Activated CD4-positive, alpha-beta T cell treated with anti-CD3 and anti-CD28 coated beads, Interleukin-2, amount 10 ng/mL, durations not matched to agents 7 days and 5 days (primary cell): ENCODE measurements at regions not wholly inside any gene's neighbourhood (a gene's known extent, or its start where the extent isn't known, plus 50 kb on each side); places are given as distances from the start of the nearest gene placed in this dataset.

Experiments
- CTCF ChIA-PET: fragments of 350-600 bp; sonication (Branson Sonifier 250); formaldehyde crosslinking; loops from one replicate; lab custom pipeline; 2021; ENCODE audit warnings: antibody characterized with exemption; lab: Charles Lee
- POLR2A ChIA-PET: fragments of 350-600 bp; sonication (Branson Sonifier 250); formaldehyde crosslinking; loops from one replicate; lab custom pipeline; 2021; ENCODE audit warnings: antibody characterized with exemption; lab: Charles Lee
- DNase-seq: peaks from one replicate; pipeline ENCODE4 v3.0.0-alpha.2; 2020
- H3K27ac Mint-ChIP-seq: one replicate; pipeline ENCODE4 v1.8.0; 2021; ENCODE audit warnings: mild to moderate bottlenecking, moderate library complexity, mixed read lengths
- H3K27me3 Mint-ChIP-seq: one replicate; pipeline ENCODE4 v1.8.0; 2021; ENCODE audit warnings: mixed read lengths
- H3K36me3 Mint-ChIP-seq: one replicate; pipeline ENCODE4 v1.8.0; 2021; ENCODE audit warnings: low read depth, mixed read lengths
- H3K4me1 Mint-ChIP-seq: one replicate; pipeline ENCODE4 v1.8.0; 2021; ENCODE audit warnings: mixed read lengths
- H3K4me3 Mint-ChIP-seq: one replicate; pipeline ENCODE4 v1.8.0; 2021; ENCODE audit warnings: mild to moderate bottlenecking, moderate library complexity, mixed read lengths
- H3K9me3 Mint-ChIP-seq: one replicate; pipeline ENCODE4 v1.8.0; 2021; ENCODE audit warnings: mixed read lengths

GRCh38 chr1:99580451-99580850 lies 65.5 kb upstream of the PALMD start:
- ChIA-PET POLR2A (no interaction called here), CTCF (interaction anchor here (1.3 kb wide), 1 partner anchor 11 kb away, joined by 4 read pairs; no protein-coding TSS in a partner anchor)
- H3K36me3 Mint-ChIP-seq, result no peaks in the 10 kb centered on the region
- H3K4me3 Mint-ChIP-seq, result no peak overlapping the region
- no peak for DNase-seq
- H3K4me1 Mint-ChIP-seq, result no peaks in the 10 kb centered on the region
- H3K27me3 Mint-ChIP-seq, result peaks cover 4% of the 10 kb centered on the region
- H3K9me3 Mint-ChIP-seq, result no peaks in the 10 kb centered on the region
- H3K27ac Mint-ChIP-seq, result no peak overlapping the region

- H3K27ac Mint-ChIP-seq, result no peak overlapping the region
- H3K9me3 Mint-ChIP-seq, result no peaks in the 10 kb centered on the region
- no peaks in the 10 kb centered on the region for H3K4me1 Mint-ChIP-seq
- H3K36me3 Mint-ChIP-seq, result no peaks in the 10 kb centered on the region
- no peak overlapping the region for H3K4me3 Mint-ChIP-seq
- no peak for DNase-seq
- ChIA-PET CTCF (no interaction called here), POLR2A (no interaction called here)
- H3K27me3 Mint-ChIP-seq, result peaks cover 4% of the 10 kb centered on the region
Observed at GRCh38 chr1:99587008-99587407, 58.9 kb upstream of the PALMD start.

GRCh38 chr1:99589186-99589636 lies 56.7 kb upstream of the PALMD start:
- Mint-ChIP-seq H3K27me3 (peaks cover 10% of the 10 kb centered on the region), H3K27ac (no peak overlapping the region), H3K9me3 (no peaks in the 10 kb centered on the region), H3K36me3 (no peaks in the 10 kb centered on the region), H3K4me1 (no peaks in the 10 kb centered on the region), H3K4me3 (no peak overlapping the region)
- ChIA-PET POLR2A (no interaction called here), CTCF (no interaction called here)
- no peak for DNase-seq

- peaks cover 13% of the 10 kb centered on the region for H3K27me3 Mint-ChIP-seq
- H3K4me1 Mint-ChIP-seq, result no peaks in the 10 kb centered on the region
- no peak overlapping the region for H3K27ac Mint-ChIP-seq
- CTCF ChIA-PET, result interaction anchor here (0.5 kb wide), 1 partner anchor 12 kb away, joined by 3 read pairs; no protein-coding TSS in a partner anchor
- H3K4me3 Mint-ChIP-seq, result no peak overlapping the region
- POLR2A ChIA-PET, result no interaction called here
- no peaks in the 10 kb centered on the region for H3K9me3 Mint-ChIP-seq
- no peak for DNase-seq
- no peaks in the 10 kb centered on the region for H3K36me3 Mint-ChIP-seq
Observed at GRCh38 chr1:99590578-99591209, 55.2 kb upstream of the PALMD start.

GRCh38 chr1:99591886-99592285 lies 54.0 kb upstream of the PALMD start:
- Mint-ChIP-seq H3K4me1 (no peaks in the 10 kb centered on the region), H3K27me3 (peaks cover 13% of the 10 kb centered on the region), H3K4me3 (no peak overlapping the region), H3K36me3 (no peaks in the 10 kb centered on the region), H3K27ac (no peak overlapping the region), H3K9me3 (no peaks in the 10 kb centered on the region)
- DNase-seq, result no peak
- CTCF ChIA-PET, result no interaction called here
- POLR2A ChIA-PET, result no interaction called here

- no peaks in the 10 kb centered on the region for H3K4me1 Mint-ChIP-seq
- ChIA-PET CTCF (no interaction called here), POLR2A (no interaction called here)
- H3K27me3 Mint-ChIP-seq, result peaks cover 10% of the 10 kb centered on the region
- H3K4me3 Mint-ChIP-seq, result no peak overlapping the region
- no peak overlapping the region for H3K27ac Mint-ChIP-seq
- H3K36me3 Mint-ChIP-seq, result no peaks in the 10 kb centered on the region
- no peak for DNase-seq
- H3K9me3 Mint-ChIP-seq, result no peaks in the 10 kb centered on the region
Observed at GRCh38 chr1:99594205-99594604, 51.7 kb upstream of the PALMD start.

- Mint-ChIP-seq H3K4me1 (no peaks in the 10 kb centered on the region), H3K4me3 (no peak overlapping the region), H3K27ac (no peak overlapping the region), H3K9me3 (no peaks in the 10 kb centered on the region), H3K36me3 (no peaks in the 10 kb centered on the region), H3K27me3 (peaks cover 8% of the 10 kb centered on the region)
- POLR2A ChIA-PET, result no interaction called here
- CTCF ChIA-PET, result no interaction called here
- no peak for DNase-seq
Observed at GRCh38 chr1:99595041-99595440, 50.9 kb upstream of the PALMD start.

GRCh38 chr1:99595441-99595840 lies 50.5 kb upstream of the PALMD start:
- ChIA-PET CTCF (no interaction called here), POLR2A (no interaction called here)
- Mint-ChIP-seq H3K36me3 (no peaks in the 10 kb centered on the region), H3K27me3 (peaks cover 8% of the 10 kb centered on the region), H3K4me1 (no peaks in the 10 kb centered on the region), H3K4me3 (no peak overlapping the region), H3K27ac (no peak overlapping the region), H3K9me3 (no peaks in the 10 kb centered on the region)
- DNase-seq, result no peak
